ENCODE measurements at regions not wholly inside any gene's neighbourhood (a gene's known extent, or its start where the extent isn't known, plus 50 kb on each side); places are given as distances from the start of the nearest gene placed in this dataset.

DNA sequence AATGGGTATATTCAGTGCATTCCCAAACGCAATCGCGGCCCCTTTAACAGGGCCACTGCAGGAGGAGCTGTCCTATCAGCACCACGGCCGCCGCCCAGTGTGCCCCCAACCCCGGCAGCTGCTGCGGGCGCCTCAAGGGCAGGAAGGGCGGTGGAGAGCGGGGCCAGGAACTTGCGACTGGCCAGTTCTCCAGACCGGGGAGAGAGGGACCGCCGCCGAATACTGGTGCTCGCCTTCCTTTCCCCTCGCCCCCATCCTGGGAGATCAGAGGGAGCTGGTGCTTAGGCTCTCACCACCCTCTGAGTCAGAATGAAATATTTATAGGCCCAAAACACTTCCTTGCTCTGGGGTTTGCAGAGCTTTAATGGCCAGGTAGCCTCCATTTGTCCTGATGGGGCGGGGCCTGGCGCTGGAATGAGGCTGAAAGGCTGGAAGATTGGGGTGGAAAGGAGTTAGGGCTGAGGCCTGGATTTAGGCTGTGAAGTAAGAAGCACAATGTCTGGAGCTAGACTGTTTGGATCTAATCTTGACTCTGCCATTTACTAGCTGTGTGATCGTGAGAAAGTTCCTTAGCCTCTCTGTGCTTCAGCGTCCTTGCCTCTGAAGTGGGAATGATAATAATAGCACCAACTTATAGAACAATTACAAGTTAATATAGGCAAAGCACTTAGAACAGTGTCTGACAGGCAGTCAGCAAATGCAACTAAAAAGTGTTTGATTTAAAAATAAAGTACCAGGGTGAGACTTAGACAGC lies 75.5 kb downstream of the NAV1 start:
- H3K9me3 Mint-ChIP-seq, result no peaks in the 10 kb centered on the region
- peak; percentile 89 for DNase-seq
- peaks cover 27% of the 10 kb centered on the region for H3K27me3 Mint-ChIP-seq (ENCODE audit: low read depth, poor library complexity)
- H3K4me3 Mint-ChIP-seq, result no peak overlapping the region
- no peak overlapping the region for H3K27ac Mint-ChIP-seq
- peaks cover 34% of the 10 kb centered on the region for H3K4me1 Mint-ChIP-seq
- no peak for TF ChIP-seq CTCF (IDR thresholded peaks at IDR 0.05)
- H3K36me3 Mint-ChIP-seq (ENCODE audit: low read depth), result no peaks in the 10 kb centered on the region

DNA sequence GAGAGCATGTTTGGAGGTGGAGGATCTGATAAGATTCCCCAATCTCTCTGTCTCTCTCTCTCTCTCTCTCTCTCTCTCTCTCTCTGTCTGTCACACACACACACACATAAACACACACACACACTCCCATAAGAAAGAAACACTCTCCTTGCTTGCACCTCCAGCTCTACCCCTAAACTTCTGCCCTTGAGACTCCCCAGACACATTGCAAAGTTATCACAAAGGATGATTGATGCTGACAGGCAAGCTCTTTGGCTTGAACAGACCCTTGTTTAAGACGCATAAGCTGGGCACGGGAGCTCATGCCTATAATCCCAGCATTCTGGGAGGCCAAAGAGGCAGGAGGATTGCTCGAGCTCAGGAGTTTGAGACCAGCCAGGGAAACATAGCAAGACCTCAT lies 78.2 kb downstream of the NAV1 start:
- H3K4me1 Mint-ChIP-seq, result peaks cover 61% of the 10 kb centered on the region
- no peaks in the 10 kb centered on the region for H3K9me3 Mint-ChIP-seq
- H3K27me3 Mint-ChIP-seq (ENCODE audit: low read depth, poor library complexity), result peaks cover 16% of the 10 kb centered on the region
- no peak overlapping the region for H3K27ac Mint-ChIP-seq
- no peaks in the 10 kb centered on the region for H3K36me3 Mint-ChIP-seq (ENCODE audit: low read depth)
- TF ChIP-seq CTCF (IDR thresholded peaks at IDR 0.05), result no peak
- no peak overlapping the region for H3K4me3 Mint-ChIP-seq
- no peak for DNase-seq

GRCh38 chr1:201618389-201618788 lies 79.5 kb downstream of the NAV1 start:
- no peaks in the 10 kb centered on the region for H3K36me3 Mint-ChIP-seq (ENCODE audit: low read depth)
- TF ChIP-seq CTCF (IDR thresholded peaks at IDR 0.05), result no peak
- no peak for DNase-seq
- peaks cover 19% of the 10 kb centered on the region for H3K27me3 Mint-ChIP-seq (ENCODE audit: low read depth, poor library complexity)
- no peaks in the 10 kb centered on the region for H3K9me3 Mint-ChIP-seq
- H3K27ac Mint-ChIP-seq, result no peak overlapping the region
- H3K4me3 Mint-ChIP-seq, result no peak overlapping the region
- peaks cover 72% of the 10 kb centered on the region for H3K4me1 Mint-ChIP-seq

GRCh38 chr1:201618905-201619304 lies 80.0 kb downstream of the NAV1 start:
- Mint-ChIP-seq H3K27ac (no peak overlapping the region), H3K9me3 (no peaks in the 10 kb centered on the region), H3K27me3 (ENCODE audit: low read depth, poor library complexity) (peaks cover 19% of the 10 kb centered on the region), H3K4me1 (peaks cover 72% of the 10 kb centered on the region), H3K4me3 (peak overlapping the region; percentile 26), H3K36me3 (ENCODE audit: low read depth) (no peaks in the 10 kb centered on the region)
- DNase-seq, result no peak
- TF ChIP-seq CTCF (IDR thresholded peaks at IDR 0.05), result no peak

DNA sequence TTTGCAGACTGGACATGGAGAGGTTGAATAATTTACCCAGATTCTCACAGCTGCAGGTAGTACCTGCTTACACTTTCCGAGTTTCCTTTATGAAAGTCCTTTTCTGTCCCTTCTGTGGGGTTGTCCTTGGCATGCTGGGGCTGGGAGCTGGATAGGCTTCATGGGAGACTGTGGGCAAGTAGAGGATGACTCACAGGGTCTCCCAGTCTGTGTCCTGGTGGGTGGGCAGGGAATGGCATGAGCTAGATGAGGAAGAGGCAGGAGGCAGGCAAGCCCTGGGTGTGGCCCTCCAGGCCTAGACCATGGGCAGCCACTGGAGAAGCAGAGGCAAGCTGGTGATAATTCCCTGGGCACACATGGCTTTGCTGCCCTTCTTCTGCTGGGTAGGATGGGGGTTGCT lies 80.6 kb downstream of the NAV1 start:
- H3K36me3 Mint-ChIP-seq (ENCODE audit: low read depth), result no peaks in the 10 kb centered on the region
- no peak for TF ChIP-seq CTCF (IDR thresholded peaks at IDR 0.05)
- no peak overlapping the region for H3K27ac Mint-ChIP-seq
- DNase-seq, result no peak
- peak overlapping the region; percentile 8 for H3K4me3 Mint-ChIP-seq
- peaks cover 65% of the 10 kb centered on the region for H3K4me1 Mint-ChIP-seq
- H3K9me3 Mint-ChIP-seq, result no peaks in the 10 kb centered on the region
- peaks cover 13% of the 10 kb centered on the region for H3K27me3 Mint-ChIP-seq (ENCODE audit: low read depth, poor library complexity)

- H3K4me1 Mint-ChIP-seq, result peaks cover 71% of the 10 kb centered on the region
- H3K27me3 Mint-ChIP-seq (ENCODE audit: low read depth, poor library complexity), result peaks cover 3% of the 10 kb centered on the region
- H3K36me3 Mint-ChIP-seq (ENCODE audit: low read depth), result no peaks in the 10 kb centered on the region
- DNase-seq, result no peak
- no peaks in the 10 kb centered on the region for H3K9me3 Mint-ChIP-seq
- no peak overlapping the region for H3K27ac Mint-ChIP-seq
- TF ChIP-seq CTCF (IDR thresholded peaks at IDR 0.05), result no peak
- H3K4me3 Mint-ChIP-seq, result no peak overlapping the region
Measured at GRCh38 chr1:201622353-201622752, 83.4 kb downstream of the NAV1 start.

All from nephron progenitor cell (in vitro differentiated cells).